ENCODE measurements at regions not wholly inside any gene's neighbourhood (a gene's known extent, or its start where the extent isn't known, plus 50 kb on each side); places are given as distances from the start of the nearest gene placed in this dataset.

GRCh38 chr11:134779179-134779578 lies 367.1 kb upstream of the B3GAT1 start:
- TF ChIP-seq REST (IDR thresholded peaks at IDR 0.05; ENCODE audit: low read depth): no peak
- no peak for TF ChIP-seq EGR1 (IDR thresholded peaks at IDR 0.05; ENCODE audit: low read depth)
- TF ChIP-seq POLR2AphosphoS5 (IDR thresholded peaks at IDR 0.05; ENCODE audit: low read depth, low read length): no peak
- TF ChIP-seq CTCF (IDR thresholded peaks at IDR 0.05 in 2 of 3, conservative IDR thresholded peaks at IDR 0.05 in 1 of 3; ENCODE audit: borderline replicate concordance in 1 of 3, insufficient read depth in 1 of 3, low read depth in 2 of 3, low read length in 2 of 3): no peak
- TF ChIP-seq CBX3 (IDR thresholded peaks at IDR 0.05; ENCODE audit: low read depth): no peak
- no peak for TF ChIP-seq SP1 (IDR thresholded peaks at IDR 0.05; ENCODE audit: low read depth)

Measured in HCT116 (cell line).